ENCODE measurements at regions not wholly inside any gene's neighbourhood (a gene's known extent, or its start where the extent isn't known, plus 50 kb on each side); places are given as distances from the start of the nearest gene placed in this dataset.

DNA sequence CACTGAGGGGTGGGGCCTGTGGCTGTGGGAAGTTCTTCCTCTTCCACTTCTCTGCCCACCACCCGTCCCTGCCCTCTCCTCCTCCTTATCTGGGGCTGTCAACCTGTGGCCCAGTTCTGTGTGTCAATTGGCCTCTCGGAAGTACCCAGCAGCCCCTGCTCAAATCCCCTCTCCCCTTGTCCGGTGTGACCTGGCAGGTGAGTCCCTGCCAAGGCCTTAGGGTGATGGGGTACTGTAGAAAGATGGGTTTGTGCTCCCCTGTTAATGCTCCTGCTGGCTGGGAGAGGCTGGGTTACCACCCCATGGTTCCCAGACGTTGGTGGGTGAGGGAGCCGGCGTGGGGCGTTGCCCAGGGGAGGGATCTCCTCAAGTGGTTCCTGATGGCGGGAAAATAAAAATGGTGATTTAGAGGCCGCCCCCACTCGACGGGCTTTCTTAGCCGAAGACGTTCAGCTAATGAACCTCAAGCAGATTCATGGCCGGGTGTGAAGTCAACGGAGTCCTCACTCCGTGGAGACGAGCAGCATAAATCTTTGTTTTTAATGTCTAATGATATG, 141.2 kb downstream of the URI1 start:
- DNase-seq: no peak

DNA sequence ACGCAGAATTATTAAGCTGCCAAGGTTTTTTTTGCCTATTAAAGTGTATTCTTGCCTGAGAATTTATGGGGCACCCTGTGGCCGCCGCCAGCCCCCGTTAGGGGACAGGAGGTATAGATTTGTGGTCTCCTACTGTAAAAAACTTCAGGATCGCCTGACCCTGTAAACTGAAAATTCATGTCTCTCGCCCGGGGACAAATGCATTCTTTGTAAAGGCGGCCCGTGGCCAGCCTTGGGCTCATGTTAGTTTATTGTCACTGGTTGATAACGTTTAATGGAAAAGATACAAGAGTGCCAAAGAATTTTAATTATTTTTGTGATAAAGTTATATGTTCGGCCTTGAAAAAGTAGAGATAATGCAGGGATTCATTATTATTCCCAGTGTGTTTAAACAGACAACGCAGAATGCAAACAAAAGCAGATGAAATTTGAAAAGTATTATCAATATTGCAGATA, 141.7 kb downstream of the URI1 start:
- DNase-seq: no peak

DNA sequence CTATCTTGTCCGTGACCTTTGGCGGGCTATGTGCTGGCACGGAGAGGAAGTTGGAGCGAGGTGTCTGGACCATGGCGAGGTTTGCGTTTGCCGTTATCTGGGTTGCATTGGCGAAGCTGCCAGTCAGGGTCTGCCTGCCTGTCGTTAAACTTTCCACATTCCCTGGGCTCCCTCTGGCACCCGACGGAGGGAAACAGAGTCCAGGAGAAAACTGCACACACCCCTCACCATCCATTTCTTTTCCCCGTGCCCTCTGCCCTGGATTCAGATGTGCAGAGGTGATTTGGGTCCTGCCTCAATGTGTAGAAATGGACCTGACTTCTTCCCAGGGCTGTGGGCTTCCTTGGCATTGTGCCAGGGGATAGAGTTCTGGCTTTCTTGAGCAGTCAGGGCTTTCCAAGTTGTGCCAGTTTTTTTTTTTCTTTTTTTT, 142.4 kb downstream of the URI1 start:
- no peak for DNase-seq

DNA sequence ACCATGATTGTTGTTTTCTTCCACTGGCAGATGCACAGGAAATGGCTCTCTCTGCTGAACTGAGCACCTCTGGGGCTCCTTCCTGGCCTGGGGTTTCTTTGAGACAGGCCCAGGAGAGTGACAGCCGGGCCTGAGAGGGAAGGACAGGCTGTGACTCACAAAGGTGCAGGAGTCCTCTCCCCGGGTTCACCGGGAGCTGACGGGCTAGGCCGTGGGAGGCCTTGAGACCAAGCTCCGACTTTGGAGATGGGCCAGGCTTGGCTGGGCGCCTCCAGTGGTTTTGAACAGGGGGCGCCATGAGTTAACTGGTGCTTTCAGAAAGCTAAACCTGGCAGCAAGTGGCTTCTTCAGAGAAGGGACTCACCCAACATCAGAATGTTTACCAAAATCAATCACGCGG, 143.4 kb downstream of the URI1 start:
- DNase-seq: no peak

DNA sequence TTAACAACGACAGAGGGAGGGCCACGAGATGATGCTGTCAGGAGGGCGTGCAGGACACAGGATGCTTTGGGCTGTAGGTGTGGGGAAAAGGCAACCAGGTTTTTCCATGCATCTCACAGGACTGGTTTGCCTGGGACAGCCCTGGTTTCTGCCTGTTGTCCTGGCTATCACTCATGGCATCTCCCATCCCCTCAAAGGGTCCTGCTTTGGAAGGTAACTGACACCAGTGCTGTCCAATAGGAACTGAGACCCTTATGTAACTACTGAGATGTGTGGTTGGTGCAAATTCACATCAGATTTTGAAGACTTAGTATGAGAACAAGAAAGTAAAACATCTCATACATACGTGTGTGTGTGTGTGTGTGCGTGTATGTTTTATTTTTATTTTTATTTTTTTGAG, 144.2 kb downstream of the URI1 start:
- DNase-seq: no peak

DNA sequence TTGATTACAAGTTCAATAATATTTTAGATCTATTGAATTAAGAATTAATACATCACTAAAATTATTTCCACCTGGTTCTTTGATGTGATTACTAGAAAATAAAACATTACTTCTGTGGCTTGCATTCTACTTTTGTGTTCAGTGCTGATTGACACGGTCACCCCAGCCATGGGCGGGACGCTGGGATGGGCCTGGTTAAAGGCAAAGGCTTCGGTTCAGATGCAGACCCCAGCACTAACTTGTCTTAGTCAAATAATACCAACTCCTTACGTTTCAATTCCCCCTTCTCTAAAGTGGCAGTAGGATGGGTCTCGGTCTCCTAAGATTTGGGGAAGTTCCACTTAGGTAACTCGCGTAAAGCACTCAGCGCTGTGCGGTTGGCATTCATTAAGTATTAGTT, 144.9 kb downstream of the URI1 start:
- no peak for DNase-seq

DNA sequence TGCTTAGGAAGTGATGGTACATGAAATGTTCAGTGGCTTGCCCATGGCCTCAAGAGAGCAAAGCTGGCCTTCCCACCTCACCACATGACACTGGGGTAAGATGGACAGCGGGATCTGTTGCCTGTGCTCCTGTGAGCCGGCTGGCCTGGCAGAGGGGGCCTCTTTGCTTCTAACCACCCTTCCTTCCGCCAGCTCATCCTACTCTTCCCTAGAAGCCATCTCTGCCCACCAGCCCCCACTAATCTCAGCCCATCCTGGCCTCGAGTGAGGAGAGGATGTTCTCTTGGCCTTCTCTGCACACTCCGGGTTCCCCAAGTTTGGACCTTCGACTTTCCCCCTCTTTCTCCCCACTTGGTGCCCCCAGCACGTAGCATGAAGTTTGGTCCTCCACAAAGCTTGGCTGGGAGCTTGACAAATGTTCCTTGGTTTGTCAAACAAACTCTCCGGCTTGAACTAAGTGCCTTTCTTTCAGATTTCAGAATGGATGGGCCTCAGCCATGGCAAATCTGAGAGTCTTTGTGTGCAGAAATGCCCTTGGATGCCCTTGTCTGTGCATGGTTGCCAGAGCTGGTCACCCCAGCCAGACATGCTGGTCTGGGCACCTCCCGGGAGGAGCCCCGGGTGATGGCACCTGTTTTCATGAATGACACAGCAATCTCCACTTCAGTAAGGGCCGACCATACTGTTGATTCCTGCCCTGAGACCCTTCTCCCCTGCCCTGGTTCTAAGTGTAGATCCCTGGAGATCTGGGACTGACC, 145.5 kb downstream of the URI1 start:
- no peak for DNase-seq

DNA sequence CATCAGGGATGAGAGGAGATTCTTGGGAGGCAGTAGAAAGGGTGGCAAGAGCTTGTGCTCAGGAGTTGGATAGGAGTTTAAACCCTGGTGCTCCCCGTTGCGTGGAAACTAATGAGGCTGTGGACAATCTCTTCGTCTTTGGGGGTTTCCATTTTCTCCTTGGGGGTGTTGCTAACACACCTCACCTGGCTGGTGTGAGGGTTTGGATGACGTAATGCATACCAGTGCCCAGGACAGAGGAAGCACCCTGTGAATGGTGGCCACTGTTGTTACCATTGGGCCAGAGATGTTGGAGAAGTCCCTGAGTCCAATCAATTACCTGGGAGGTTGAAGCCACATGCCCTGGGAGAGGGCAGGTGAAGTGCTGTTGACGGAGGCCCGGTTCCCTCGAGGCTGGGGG, 146.5 kb downstream of the URI1 start:
- DNase-seq: no peak

DNA sequence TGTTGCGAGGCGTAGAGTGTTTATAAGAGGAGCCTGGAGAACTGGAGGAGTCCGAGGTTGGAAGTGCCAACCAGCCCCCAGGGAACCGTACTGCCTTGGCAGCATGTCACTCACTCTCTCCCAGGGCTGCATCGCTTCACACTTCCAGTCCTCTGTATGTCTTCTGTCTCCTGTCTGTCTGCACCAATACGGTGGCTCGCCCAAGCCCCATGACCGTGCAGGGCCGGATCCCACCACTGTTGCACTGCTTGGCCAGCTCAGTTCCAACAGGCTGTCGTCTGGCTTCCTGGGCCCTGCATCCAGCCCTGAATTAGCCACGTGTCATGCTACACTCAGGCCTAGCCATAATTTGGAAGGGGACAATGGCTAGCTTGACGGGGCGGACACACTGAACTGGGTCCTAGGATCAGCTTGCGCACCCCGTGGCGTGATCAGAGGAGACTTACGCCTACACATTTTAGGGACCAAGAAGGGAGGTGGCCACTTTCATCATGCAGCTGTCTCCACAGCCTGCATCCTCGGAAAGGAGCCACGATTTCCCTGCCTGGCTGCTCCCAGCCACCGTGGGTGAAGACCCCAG, 147.1 kb downstream of the URI1 start:
- no peak for DNase-seq

DNA sequence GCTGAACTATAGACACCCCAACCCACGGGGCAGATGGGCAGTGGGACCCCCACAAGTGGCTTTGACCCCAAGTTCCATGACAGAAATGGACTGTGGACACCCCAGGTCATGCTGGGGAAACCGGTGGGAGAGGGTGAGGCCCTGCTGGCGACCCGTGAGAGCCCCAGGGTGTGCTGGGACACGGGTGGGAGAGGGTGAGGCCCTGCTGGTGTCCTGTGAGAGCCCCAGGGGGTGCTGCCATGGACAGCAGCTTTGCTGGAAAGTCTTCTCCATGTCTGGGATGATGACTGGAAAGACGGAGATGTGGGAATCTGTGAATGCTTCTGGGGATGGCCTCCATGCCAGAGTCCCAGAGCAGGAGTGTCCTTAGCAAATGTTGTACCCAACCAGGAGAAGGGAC, 148.4 kb downstream of the URI1 start:
- DNase-seq: no peak

DNA sequence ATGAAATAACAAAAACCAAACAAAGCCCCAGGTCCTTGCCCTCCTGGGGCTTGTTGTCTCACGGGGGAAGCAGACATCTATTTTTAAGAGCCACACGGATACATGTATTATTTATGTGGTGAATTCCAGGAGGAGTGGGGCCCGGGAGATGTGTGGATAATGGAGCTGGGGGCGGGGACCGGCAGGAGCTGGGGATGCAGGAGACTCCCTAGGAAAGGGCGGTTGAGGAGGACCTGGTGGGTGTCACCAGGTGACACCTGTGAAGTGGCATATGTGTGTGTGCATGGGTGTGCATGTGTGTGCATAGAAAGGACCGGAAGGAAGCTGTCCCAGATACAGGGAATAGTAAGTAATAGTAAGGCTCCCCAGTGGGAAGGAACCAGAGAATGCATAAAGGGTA, 148.9 kb downstream of the URI1 start:
- DNase-seq: no peak

DNA sequence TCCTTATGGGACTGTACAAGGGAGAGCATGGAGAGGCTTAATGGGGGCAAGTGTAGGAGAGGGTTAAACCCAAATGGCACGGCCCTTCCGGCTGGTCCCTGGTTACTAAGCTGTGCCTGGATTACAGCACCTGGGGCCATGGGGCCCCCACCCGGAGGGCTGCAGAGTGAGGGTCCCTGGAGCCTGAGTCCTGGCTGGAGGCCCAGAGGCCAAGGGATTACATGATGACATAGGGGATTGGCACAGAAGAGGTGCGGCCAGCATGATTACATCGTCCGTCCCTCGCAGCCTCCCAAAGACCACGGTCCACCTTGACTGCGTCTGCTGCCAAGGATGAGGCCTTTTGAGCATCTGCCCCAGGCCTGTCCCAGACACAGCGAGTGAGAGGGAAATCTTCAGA, 149.4 kb downstream of the URI1 start:
- DNase-seq: no peak

DNA sequence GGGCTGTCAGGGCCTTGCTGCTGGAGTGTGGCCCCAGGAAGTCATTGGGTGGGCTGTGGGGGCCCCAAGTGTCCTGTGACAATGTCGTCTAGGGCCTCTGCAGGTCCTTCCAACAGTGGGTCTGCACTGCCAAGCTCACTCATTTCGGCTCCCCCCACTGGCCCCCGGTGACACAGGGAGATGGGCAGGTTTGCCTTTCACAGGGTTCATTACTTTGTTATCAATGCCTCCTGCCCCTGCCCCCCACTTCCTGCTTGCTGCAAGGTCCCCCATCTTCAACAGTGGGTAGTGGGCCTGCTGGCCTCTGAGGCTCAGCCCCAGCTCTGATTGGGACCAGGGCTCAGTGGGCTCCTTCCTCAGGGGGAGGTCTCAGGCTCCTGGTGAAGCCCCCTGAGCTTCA, 149.8 kb downstream of the URI1 start:
- DNase-seq: no peak

DNA sequence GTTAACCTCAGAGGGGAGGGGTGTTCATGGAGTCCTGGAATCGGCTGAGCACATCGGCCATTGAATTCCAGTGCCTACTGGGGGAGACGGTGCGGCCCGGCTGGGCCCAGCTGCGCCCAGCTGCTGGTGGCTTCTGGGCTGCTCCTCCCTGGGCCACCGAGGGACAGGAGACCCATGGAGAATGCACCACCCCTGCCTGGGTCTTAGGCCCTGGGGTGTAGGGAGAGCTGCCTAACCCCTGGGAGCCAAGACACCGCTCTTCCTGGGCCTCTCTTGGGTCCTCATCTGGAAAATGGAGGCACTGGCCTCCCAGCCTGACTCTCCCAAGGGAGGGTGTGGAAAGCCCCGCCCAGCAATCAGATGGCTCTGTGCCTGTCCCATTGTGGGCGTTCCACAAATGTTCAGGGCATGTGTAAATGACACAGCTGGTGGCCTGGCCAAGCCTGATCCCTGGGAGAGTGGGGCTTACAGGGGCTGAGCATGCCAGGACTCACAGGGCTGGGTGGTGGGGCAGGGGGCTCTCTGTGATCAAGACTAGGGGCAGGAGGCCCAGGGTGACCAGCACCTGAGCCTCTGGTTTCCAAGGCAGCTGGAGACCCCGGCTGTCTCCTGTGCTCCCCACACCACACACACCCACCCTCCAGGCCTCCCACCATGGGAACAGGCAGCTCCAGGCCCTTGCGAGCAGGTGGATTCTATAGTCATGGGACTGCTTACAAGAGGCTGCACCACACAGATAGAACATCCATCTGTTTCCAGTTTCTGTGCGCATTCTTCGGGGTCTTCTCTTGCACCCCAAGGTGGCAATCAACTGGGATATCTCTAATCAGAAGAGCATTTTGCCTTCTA, 150.9 kb downstream of the URI1 start:
- DNase-seq: no peak

DNA sequence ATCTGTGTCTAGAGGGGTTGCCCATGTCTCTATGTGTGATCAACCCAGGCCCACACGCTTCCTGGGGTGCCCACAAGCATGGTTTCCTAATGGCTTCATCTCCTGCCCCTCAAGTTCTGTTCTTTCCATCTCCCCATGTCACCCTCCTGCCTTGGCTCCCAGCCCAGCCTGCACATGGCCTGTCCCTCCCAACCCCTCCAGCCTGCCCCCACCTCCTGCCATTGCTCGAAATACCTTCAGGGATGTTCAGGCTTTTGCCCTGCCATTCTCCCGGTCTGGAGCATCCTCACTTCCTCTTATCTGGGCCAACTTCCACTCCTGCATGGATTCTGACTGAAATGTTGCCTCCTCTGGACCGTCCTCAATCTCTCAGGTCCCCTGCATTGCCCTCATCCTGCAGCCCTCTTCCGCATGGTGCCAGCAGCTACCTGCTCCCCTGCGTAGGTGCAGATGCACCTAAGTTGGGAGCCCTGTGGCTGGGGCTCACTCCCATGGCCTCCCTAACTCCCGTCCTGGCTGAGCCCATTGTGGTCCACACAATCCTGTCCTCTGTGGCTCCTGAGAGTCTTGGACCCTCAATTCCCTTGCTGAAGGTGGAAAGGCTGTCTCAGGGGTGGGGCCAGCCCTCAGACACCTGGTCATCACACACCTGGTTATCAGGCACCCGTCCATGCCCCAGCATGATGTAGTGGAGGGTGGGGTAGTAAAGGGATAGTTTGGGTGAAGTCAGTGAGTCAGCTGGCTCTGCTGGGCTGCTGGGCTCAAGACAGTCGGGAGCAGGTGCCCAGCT, 152.1 kb downstream of the URI1 start:
- no peak for DNase-seq

DNA sequence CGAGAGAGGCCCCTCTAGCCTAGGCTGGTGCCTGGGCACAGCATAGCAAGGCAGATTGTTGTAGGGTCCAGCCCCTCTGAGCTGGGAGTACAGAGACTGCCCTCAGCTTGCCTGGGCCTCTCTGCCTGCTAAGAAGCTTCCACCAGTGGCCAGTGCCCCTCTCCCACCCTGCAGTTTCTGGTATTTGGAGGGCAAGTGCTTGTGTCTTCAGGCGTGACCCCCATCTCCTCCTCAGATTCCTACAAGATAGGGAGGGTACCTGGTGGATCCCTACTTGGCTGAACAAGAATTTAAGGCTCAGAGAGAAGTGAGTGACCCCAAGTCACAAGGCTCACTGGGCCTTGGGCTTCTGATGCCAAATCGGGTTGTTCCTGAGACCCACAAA, 152.7 kb downstream of the URI1 start:
- DNase-seq: no peak

DNA sequence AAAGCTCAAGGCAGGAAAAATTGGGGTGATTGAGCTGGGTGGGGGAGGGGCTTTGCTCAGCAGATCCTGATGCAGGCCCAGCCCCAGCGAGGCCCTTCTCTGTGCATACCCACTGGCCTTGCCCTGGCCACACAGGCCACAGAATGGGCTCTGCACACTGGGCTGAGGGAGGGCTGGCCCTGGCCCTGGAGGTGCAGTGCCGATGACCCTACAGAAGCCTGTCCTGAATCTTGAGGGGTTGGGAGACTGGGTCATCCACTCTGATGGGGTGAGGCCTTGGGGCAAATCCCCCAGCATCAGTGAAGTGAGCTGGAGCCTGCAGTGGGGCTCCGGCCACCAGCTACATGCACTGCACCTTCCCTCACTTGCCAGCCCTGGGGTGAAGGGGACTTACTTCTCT, 153.1 kb downstream of the URI1 start:
- no peak for DNase-seq

DNA sequence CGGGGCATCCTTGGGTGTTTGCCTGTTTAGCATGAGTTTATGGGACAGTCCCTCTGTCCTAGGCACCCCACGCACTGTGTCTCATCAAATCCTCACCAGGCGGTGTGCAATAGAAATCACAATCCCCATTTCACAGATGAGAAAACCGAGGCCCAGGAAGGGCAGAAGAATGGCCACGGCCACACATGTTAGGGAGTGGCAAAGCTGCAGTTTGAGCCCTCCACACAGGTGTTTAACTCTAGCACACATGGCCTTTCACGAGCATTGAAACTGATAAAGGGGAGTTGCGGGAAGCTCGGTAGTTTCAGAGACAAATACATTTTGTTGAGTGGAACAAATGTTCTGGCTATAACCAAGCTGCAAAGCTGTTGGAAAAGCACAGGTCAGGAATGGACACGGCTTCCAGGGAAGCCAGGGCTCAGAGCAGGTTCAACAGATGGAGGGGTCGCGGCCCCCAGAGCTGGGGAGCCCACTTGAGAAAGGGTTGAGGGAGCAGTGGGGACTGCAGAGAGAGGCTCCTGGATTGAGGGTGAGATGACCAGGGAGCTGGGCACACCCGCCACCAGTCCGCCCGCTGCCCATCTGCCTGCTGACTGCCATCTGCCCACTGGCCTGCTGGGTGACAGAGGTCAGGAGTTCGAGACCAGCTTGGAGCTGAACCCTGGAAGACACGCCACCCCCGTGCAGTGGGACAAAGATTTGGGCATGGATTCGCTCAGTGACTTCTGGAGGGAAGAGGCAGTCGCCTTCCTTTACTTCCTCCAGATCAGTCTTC, 154.7 kb downstream of the URI1 start:
- no peak for DNase-seq

DNA sequence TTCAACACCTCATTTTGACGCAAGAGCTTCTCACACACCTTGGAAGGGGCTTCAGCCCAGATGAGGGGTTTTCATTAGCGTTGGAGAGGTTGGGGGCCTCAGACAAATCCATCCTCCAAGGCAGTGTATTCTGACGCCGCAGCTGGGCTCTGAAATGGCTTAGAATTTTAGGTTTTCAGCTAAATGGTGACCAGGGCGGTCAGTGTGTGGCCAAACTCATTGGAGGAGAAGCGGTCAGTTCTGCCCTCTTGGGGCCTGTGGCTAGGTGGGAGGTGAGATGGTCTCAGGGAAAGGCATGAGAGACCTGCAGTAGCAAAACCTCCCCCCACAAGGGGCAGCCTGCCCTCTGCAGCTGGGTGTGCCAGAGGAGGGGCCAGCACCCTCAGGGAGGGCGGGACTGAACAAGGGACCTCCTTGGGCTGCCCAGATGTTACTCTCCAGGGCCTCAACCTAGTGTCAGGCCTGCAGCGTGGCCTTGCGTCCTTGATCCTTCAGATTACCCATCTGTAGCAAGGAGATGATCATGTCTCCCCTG, 155.8 kb downstream of the URI1 start:
- no peak for DNase-seq

DNA sequence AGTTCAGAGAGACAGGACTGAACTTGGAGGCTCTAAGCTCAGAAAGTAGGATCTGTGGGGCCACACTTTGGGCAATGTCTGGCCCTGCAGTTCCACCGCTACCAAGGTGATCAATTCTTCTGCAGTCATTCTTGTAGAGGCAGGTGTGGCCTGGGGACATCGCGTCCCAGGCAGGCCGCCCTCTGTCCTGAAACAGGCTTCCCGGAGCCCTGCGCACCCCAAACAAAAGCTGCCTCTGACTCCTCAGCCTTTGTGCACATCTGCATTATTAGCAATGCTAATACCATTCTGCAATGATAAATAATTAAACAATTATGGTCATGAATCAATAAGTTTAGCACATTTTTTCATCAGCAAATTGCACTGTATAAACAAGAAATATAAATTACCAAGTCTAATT, 160.2 kb downstream of the URI1 start:
- no peak for DNase-seq

DNA sequence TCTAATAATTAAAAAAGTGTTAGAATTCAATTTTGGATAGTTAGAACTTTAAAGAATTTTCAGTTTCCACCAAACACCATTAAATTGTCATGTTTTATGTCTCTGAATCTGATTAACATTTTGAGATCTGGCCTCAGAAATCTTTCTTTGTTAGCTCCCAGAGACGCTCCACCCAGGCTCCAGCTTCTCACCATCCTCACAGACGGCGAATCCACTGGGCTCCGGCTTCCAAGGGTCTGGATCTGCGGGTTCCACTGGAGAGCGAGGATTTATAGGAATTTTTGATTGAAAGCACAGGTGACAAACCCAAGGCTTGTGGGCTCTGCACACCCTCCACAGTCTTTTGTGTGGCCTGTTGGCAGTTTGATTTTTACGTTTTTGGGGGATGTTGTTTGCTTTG, 160.6 kb downstream of the URI1 start:
- DNase-seq: no peak

DNA sequence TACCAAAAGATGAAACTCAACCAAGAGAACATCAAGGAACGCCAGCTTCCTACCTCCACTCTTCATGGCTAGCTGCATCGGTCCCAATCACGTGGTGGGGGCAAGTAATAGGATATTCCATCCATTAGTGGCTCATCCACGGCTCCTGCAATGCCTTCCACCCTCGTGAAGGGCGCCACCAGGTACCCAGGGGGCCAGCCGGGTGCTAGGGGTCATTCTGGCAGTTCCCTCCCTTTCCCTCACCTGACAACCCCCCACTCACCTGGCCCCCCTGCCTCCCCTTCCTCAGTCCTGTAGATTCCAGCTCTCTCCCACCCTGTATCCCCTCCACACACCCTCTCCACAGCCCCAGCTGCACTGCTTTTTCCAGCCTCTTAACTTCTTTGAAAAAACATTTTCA, 161.9 kb downstream of the URI1 start:
- DNase-seq: no peak
